Loucy (cell line): ENCODE measurements at regions not wholly inside any gene's neighbourhood (a gene's known extent, or its start where the extent isn't known, plus 50 kb on each side); places are given as distances from the start of the nearest gene placed in this dataset.

Source experiments
- H2AFZ ChIP-seq: fragments of 200-600 bp; sonication (generic); 2 replicates; pipeline ENCODE4 v1.6.0; 2016; ENCODE audit warnings: antibody characterized with exemption, mild to moderate bottlenecking, low read length, moderate library complexity
- H3F3A ChIP-seq: fragments of 200-600 bp; 2 replicates; pipeline ENCODE4 v1.6.0; 2016; ENCODE audit warnings: antibody characterized with exemption, low read depth, mild to moderate bottlenecking
- H3K27me3 ChIP-seq: fragments of 200-600 bp; sonication (generic); 2 replicates; pipeline ENCODE4 v1.6.1; 2014; ENCODE audit warnings: low read length, mild to moderate bottlenecking; ENCODE audit not compliant: insufficient read depth, poor library complexity, severe bottlenecking
- H3K36me3 ChIP-seq: fragments of 200-600 bp; sonication (generic); 2 replicates; pipeline ENCODE4 v1.6.1; 2016; ENCODE audit warnings: low read length; ENCODE audit not compliant: insufficient read depth
- H3K4me1 ChIP-seq: fragments of 200-600 bp; sonication (generic); 2 replicates; pipeline ENCODE4 v1.5.1; 2014; ENCODE audit warnings: low read length, mild to moderate bottlenecking; ENCODE audit not compliant: insufficient read depth, poor library complexity, severe bottlenecking
- H3K4me2 ChIP-seq: fragments of 200-600 bp; sonication (generic); 2 replicates; pipeline ENCODE4 v1.6.0; 2014; ENCODE audit warnings: antibody characterized with exemption, low read length, low read depth, mild to moderate bottlenecking; ENCODE audit not compliant: poor library complexity, severe bottlenecking
- H3K4me3 ChIP-seq: fragments of 200-600 bp; sonication (generic); 2 replicates; pipeline ENCODE4 v1.5.1; 2014; ENCODE audit warnings: low read length, mild to moderate bottlenecking, mixed read lengths; ENCODE audit not compliant: poor library complexity, severe bottlenecking
- H3K79me2 ChIP-seq: fragments of 200-600 bp; sonication (generic); 2 replicates; pipeline ENCODE4 v1.6.1; 2014; ENCODE audit warnings: low read length; ENCODE audit not compliant: insufficient read depth
- H3K9ac ChIP-seq: fragments of 200-600 bp; sonication (generic); 2 replicates; pipeline ENCODE4 v1.6.0; 2014; ENCODE audit warnings: mild to moderate bottlenecking, low read depth, low read length, moderate library complexity; ENCODE audit not compliant: poor library complexity, severe bottlenecking
- H3K9me2 ChIP-seq: fragments of 200-600 bp; sonication (generic); replicated peaks from 2 replicates; pipeline ENCODE4 v1.6.1; 2016; ENCODE audit warnings: low read depth, low read length, mixed read lengths
- H3K9me3 ChIP-seq: fragments of 200-600 bp; sonication (generic); 2 replicates; pipeline ENCODE4 v1.6.1; 2014; ENCODE audit warnings: mild to moderate bottlenecking, antibody characterized with exemption, low read length, low read depth; ENCODE audit not compliant: insufficient read depth
- H4K20me1 ChIP-seq: fragments of 200-600 bp; sonication (generic); 2 replicates; pipeline ENCODE4 v1.6.0; 2014; ENCODE audit warnings: antibody characterized with exemption, low read length, mild to moderate bottlenecking; ENCODE audit not compliant: insufficient read depth, poor library complexity, severe bottlenecking
- EZH2phosphoT487 ChIP-seq: fragments of 200-600 bp; IDR thresholded peaks from 2 replicates; pipeline ENCODE4 v1.6.1; 2018; ENCODE audit warnings: antibody characterized with exemption, mild to moderate bottlenecking, moderate library complexity, borderline replicate concordance
- TF ChIP-seq, protein P1 (sequence below): fragments of 200-600 bp; sonication (generic); conservative IDR thresholded peaks from 2 replicates; pipeline ENCODE4 v1.5.1; 2014; ENCODE audit warnings: mild to moderate bottlenecking, antibody characterized with exemption, low read length

DNA sequence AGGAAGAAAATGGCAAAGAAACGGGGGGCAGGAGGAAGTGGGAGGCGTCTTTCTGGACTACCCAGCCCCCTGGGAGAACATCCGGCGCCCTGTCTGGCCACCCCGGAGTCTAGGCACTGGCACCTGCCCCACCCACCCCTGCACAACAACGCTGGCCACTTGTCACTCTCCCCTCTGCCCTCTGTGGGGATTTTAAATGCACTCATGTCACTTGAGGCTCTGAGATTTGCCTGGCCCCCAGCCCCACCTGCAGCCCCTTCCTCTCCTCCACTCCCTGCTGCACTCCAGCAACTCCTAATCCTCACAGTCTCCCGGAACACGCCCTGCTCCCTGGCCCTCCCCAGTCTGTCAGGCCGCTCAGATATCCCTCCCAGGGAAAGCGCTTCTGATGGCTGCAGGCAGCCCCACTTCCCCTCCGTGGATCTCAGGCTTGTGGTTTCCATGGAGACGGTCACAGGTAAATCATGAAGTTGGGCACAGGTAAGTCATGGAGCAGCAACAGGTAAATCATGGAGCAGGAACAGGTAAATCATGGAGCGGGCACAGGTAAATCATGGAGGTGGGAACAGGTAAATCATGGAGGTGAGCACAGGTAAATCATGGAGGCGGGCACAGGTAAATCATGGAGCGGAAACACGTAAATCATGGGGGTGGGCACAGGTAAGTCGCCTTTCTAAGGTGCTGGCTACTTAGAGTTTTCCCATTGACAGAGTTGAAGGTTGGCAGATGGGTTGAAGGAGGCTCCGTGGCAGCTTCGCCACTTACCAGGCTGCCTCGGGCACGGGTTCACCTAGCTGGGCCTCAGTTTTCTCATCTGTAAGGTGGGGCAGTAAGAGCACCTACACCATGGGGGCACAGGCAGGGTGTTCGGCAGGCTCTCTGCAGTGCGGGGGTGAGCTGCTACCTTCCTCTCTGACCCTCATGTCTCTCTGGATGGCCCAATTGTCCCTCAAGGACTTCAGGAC is 79.0 kb upstream of the SHISAL1 start:
- no peaks in the 10 kb centered on the region for H3K4me1 ChIP-seq
- no peaks in the 10 kb centered on the region for H3K27me3 ChIP-seq
- no peak for TF ChIP-seq EZH2phosphoT487
- TF ChIP-seq, protein P1, sequence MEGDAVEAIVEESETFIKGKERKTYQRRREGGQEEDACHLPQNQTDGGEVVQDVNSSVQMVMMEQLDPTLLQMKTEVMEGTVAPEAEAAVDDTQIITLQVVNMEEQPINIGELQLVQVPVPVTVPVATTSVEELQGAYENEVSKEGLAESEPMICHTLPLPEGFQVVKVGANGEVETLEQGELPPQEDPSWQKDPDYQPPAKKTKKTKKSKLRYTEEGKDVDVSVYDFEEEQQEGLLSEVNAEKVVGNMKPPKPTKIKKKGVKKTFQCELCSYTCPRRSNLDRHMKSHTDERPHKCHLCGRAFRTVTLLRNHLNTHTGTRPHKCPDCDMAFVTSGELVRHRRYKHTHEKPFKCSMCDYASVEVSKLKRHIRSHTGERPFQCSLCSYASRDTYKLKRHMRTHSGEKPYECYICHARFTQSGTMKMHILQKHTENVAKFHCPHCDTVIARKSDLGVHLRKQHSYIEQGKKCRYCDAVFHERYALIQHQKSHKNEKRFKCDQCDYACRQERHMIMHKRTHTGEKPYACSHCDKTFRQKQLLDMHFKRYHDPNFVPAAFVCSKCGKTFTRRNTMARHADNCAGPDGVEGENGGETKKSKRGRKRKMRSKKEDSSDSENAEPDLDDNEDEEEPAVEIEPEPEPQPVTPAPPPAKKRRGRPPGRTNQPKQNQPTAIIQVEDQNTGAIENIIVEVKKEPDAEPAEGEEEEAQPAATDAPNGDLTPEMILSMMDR, result no peak
- H3K9ac ChIP-seq, result no peak overlapping the region
- H3K4me2 ChIP-seq, result no peak overlapping the region
- H3F3A ChIP-seq, result no peaks in the 10 kb centered on the region
- no peak overlapping the region for H2AFZ ChIP-seq
- H3K9me3 ChIP-seq, result no peaks in the 10 kb centered on the region
- H3K36me3 ChIP-seq, result no peaks in the 10 kb centered on the region
- H3K9me2 ChIP-seq, result no peaks in the 10 kb centered on the region
- no peak overlapping the region for H3K4me3 ChIP-seq
- no peaks in the 10 kb centered on the region for H3K79me2 ChIP-seq
- no peaks in the 10 kb centered on the region for H4K20me1 ChIP-seq

DNA sequence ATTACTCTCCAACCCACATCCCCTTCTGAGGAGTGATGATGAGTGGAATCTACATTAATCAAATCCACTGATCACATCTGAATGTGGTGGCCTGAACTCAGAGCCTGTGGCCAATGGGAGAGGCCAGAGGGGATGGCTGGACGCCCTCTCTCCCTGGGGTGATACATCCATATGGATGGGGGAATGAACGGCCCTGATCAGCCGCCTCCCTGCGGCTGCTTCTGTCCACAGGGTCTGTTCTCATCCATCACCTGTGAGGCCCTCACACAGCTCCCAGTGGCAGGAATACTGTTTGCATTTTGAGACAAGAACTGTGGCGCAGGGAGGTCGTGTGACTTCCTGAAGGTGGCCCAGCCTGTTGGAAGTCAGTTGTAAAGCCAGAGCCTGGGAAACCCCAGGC is 78.3 kb upstream of the SHISAL1 start:
- H3K4me1 ChIP-seq, result no peaks in the 10 kb centered on the region
- TF ChIP-seq EZH2phosphoT487, result no peak
- TF ChIP-seq, protein P1, result no peak
- H2AFZ ChIP-seq, result no peak overlapping the region
- no peaks in the 10 kb centered on the region for H4K20me1 ChIP-seq
- no peaks in the 10 kb centered on the region for H3K27me3 ChIP-seq
- H3K4me3 ChIP-seq, result no peak overlapping the region
- H3K79me2 ChIP-seq, result no peaks in the 10 kb centered on the region
- no peaks in the 10 kb centered on the region for H3K9me2 ChIP-seq
- H3K36me3 ChIP-seq, result no peaks in the 10 kb centered on the region
- no peak overlapping the region for H3K9ac ChIP-seq
- no peaks in the 10 kb centered on the region for H3F3A ChIP-seq
- H3K4me2 ChIP-seq, result no peak overlapping the region
- no peaks in the 10 kb centered on the region for H3K9me3 ChIP-seq

DNA sequence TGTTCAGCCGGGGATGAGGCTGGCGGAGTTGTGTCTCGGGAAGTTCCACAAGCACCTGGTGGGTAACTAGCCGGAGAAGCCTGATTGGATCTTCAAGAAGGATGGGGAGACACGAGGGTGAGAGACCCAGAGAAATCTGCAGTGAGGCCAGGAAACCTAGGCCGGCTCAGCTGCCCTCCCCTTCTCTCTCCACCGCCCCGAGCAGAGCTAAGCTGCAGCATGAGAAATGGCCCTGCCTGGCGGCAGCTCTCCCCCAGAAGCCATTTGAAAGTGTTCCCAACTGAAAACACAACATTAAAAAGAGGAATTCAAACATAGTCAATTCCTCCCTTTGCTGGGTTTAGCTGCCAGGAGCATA is 77.8 kb upstream of the SHISAL1 start:
- no peaks in the 10 kb centered on the region for H3K79me2 ChIP-seq
- no peaks in the 10 kb centered on the region for H3K9me2 ChIP-seq
- no peak overlapping the region for H2AFZ ChIP-seq
- no peaks in the 10 kb centered on the region for H4K20me1 ChIP-seq
- H3F3A ChIP-seq, result no peaks in the 10 kb centered on the region
- H3K9me3 ChIP-seq, result no peaks in the 10 kb centered on the region
- H3K4me2 ChIP-seq, result no peak overlapping the region
- H3K4me3 ChIP-seq, result no peak overlapping the region
- no peaks in the 10 kb centered on the region for H3K27me3 ChIP-seq
- no peaks in the 10 kb centered on the region for H3K4me1 ChIP-seq
- no peak overlapping the region for H3K9ac ChIP-seq
- H3K36me3 ChIP-seq, result no peaks in the 10 kb centered on the region
- TF ChIP-seq, protein P1, result no peak
- no peak for TF ChIP-seq EZH2phosphoT487
